ENCODE measurements at regions not wholly inside any gene's neighbourhood (a gene's known extent, or its start where the extent isn't known, plus 50 kb on each side); places are given as distances from the start of the nearest gene placed in this dataset.

GRCh38 chr11:71108013-71108865 is 144.1 kb downstream of the SHANK2 start:
- no peak overlapping the region for H3K4me3 ChIP-seq (ENCODE audit: low read depth, low read length)
- DNase-seq (ENCODE audit: low read depth) = no peak
- no peak for TF ChIP-seq CTCF (IDR thresholded peaks at IDR 0.05; ENCODE audit: insufficient read depth, low read depth, low read length, missing control alignments)

- DNase-seq (ENCODE audit: low read depth) = no peak
- H3K4me3 ChIP-seq (ENCODE audit: low read depth, low read length) = no peak overlapping the region
- TF ChIP-seq CTCF (IDR thresholded peaks at IDR 0.05; ENCODE audit: insufficient read depth, low read depth, low read length, missing control alignments) = no peak
These were observed 145.7 kb downstream of the SHANK2 start for GRCh38 chr11:71106671-71107070.

GRCh38 chr11:71103266-71103665 is 149.1 kb downstream of the SHANK2 start:
- no peak overlapping the region for H3K4me3 ChIP-seq (ENCODE audit: low read depth, low read length)
- TF ChIP-seq CTCF (IDR thresholded peaks at IDR 0.05; ENCODE audit: insufficient read depth, low read depth, low read length, missing control alignments) = no peak
- no peak for DNase-seq (ENCODE audit: low read depth)

GRCh38 chr11:71102251-71102995 is 150.0 kb downstream of the SHANK2 start:
- H3K4me3 ChIP-seq (ENCODE audit: low read depth, low read length) = no peak overlapping the region
- TF ChIP-seq CTCF (IDR thresholded peaks at IDR 0.05; ENCODE audit: insufficient read depth, low read depth, low read length, missing control alignments) = no peak
- DNase-seq (ENCODE audit: low read depth) = no peak

GRCh38 chr11:71101606-71102005 is 150.8 kb downstream of the SHANK2 start:
- no peak overlapping the region for H3K4me3 ChIP-seq (ENCODE audit: low read depth, low read length)
- TF ChIP-seq CTCF (IDR thresholded peaks at IDR 0.05; ENCODE audit: insufficient read depth, low read depth, low read length, missing control alignments) = no peak
- no peak for DNase-seq (ENCODE audit: low read depth)

GRCh38 chr11:71101046-71101445 is 151.3 kb downstream of the SHANK2 start:
- no peak for TF ChIP-seq CTCF (IDR thresholded peaks at IDR 0.05; ENCODE audit: insufficient read depth, low read depth, low read length, missing control alignments)
- no peak overlapping the region for H3K4me3 ChIP-seq (ENCODE audit: low read depth, low read length)
- no peak for DNase-seq (ENCODE audit: low read depth)
